GM19395 (cell line): ENCODE measurements at regions not wholly inside any gene's neighbourhood (a gene's known extent, or its start where the extent isn't known, plus 50 kb on each side); places are given as distances from the start of the nearest gene placed in this dataset.

Experiments used
- ATAC-seq: cut with Tn5 transposase; IDR thresholded peaks from one replicate; pipeline ENCODE4 v1.9.1; 2021; ENCODE audit warnings: mild to moderate bottlenecking, moderate library complexity; ENCODE audit not compliant: unreplicated experiment

DNA sequence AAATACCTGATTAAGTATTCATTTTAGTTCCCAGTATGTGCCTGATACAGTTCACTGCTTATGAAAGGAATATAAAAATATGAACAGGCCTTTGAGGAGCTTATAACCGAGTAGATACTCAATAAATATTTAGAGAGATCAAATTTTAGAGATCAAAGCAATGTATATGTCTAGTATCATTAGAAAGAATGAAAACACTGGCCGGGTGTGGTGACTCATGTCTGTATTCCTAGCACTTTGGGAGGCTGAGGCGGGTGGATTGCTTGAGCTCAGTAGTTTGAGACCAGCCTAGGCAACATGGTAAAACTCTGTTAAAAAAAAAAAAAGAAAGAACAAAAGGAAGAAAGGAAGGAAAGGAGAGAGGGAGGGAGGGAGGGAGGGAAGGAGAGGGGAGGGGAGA lies 113.2 kb upstream of the EEA1 start:
- no peak for ATAC-seq

DNA sequence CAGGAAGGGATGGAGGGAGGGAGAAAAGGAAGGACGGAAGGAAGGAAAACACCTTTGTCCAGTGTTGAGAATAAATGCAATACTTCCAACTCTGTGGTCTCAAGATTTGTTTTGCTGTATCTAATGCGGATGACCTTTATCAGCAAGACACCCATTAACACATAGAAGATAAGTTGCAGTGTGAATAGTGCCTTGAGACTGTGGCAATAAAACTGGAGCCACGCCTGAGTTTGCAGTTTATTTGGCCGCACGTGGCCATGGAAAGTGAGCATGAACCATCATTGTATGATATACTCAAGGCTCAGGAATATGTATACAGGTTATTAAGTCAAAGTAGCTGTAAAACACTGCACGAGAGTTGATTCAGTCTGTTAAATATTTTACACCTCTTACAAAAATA lies 113.6 kb upstream of the EEA1 start:
- ATAC-seq = no peak

DNA sequence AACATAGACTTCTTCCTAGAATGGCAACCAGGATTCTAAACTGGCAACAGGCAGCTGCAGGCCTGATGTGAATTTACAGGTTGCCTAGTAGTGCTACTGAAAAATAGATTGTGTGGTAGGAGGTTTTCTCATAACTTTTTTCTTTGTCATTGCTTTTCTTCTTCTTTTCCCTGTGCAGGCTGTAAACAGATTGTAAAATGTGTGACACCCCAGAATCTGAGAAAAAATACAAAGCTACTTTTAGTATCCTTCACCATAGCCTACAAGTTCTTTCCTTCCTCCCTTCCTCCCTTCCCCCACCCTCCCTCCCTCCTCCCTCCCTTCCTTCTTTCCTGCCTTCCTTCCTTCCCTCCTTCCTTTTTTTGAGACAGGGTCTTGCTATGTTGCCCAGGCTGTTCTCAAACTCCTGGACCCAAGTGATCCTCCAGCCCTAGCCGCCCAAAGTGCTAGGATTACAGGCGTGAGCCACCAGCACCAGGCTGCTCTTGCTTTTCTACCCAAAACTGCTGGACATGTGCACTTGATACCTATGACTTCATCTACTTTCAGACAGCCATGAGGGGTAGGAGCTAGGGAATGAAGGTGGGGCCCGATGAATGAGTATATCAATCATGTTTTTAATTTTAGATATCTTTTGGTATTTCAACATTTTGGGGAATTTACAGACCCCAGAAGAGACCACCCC lies 114.2 kb upstream of the EEA1 start:
- ATAC-seq = no peak

DNA sequence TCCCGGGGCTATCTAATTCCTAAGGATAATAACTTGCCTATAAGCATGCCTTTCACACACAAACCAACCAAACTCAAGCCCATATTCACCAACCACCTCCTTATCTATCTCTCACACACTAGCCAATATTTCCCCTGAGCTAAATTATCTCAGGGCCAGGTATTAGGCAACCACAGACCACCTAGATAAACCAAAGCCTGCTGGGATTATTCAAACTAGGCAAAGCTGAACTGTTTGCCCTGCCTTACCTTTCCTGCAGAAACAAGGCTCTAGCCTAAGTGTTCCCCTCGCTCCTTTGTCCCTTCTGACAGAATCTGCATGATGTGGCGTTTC lies 114.7 kb upstream of the EEA1 start:
- ATAC-seq = no peak

DNA sequence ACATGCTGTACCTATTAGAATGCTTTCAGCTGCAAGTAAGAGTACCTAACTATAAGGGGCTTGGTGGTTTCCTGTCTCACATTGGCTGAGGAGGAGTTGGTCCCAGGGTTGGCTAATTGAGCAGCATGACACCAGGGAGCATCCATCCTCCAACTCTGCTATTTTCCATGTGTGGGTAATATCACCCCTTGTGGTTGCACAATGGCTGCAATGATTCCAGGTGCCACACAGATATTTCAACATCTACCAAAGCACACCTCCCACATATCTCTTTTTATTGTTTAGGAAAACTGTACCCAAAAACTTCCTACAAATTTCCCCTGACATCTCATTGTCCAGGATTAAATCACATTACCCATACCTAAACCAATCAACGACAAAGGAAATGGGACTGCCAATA lies 118.0 kb upstream of the EEA1 start:
- ATAC-seq = no peak

DNA sequence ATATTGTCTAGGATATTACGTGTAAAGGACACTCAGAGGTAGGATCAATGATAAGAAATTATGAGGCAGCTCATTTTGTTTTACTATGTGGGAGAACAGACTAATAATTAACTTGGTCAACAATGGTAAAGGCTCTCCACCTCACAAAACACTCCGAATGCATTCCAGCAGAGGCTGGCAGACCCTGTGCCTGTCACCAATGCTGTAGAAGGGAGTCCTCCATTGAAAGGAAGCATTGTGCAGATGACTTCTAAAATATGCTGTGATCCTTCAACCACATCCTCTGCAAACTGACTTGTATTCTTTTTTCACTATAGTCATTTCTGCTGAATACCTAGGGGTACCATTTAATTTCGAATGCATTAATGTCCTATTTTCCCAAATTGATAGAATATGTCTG lies 119.6 kb upstream of the EEA1 start:
- no peak for ATAC-seq

DNA sequence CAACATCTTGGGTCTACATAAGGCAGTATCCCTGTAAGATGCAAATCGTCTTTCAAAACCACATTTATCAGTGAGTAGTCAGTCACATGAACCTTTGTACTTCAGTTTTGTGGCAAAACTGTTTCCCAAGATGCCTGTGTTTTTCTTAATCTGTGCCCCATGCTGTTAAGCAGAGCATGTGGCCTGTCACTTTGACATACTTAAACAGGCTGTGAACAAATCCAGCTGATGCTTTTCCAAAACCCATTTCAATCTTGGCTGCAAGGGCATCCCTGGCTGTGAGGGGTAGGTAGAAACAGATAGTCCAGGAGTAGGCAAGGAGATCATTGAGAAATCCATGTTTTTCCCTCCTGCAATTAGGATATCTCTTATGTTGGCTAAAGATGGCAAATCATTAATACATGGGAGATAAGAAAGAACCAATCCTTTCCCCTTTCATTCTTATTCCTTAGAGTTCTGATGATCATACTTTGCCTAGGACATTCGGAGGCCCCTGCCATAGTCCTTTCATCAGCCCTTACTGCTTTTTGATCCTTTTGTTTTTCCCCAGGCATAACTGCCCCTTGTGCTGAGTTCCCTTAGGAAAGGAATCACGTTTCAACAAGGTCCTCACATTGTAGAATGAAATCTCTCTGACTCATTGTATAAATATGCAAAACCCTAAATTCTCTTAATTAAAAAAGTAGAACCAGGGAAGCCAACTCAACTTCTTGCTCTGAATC lies 121.1 kb upstream of the EEA1 start:
- ATAC-seq = no peak

DNA sequence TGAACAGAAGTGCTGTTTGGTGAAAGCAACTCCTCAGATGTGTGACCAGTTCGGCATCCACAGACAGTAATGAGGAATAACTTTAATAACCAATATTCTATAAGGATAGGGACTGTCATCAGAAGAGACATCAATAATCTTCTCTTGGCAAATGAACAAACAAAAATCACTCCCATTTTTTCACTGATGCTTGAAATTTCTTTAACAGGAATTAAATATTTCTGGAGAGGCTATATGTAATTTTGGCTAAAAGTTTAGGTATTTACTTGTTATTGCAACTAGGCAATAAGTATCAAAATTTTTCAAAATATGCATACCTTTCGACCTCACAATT lies 121.6 kb upstream of the EEA1 start:
- ATAC-seq = no peak

DNA sequence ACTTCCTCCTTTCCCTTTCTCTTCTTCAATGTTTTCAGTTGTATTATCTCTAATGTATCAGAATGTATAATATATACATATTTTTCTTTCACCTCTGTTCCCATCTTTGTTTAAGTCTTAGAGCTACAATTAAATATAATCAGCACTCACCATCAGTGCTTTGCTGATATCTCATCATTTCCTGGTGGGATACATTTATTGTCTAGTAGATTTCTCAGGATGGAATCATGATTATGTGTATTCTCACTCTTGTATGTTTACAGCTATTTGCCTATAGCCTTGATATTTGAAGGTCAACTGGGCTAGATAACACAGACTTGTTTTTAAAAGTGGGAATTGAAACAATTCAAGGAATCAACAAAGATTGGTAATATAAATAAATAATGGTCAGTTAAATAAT lies 124.9 kb upstream of the EEA1 start:
- no peak for ATAC-seq

DNA sequence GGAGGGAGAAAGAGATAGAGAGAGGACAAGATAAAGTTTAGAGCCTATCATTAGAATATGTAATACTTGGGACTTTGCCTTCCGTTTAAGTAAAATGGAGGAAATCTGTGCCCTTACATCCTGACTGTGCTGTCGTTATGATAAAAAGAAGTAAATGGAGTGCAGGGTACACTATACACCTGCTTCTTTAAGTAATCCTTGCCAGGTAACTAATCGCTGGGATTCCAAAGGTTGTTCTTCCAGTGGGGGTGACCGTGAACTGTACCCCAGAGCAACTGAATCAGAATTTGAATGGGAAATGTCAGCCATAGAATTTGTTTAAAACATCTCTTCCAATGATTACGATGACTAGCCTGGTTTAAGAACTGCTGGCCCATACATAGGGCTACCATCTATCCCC lies 126.1 kb upstream of the EEA1 start:
- ATAC-seq = no peak

DNA sequence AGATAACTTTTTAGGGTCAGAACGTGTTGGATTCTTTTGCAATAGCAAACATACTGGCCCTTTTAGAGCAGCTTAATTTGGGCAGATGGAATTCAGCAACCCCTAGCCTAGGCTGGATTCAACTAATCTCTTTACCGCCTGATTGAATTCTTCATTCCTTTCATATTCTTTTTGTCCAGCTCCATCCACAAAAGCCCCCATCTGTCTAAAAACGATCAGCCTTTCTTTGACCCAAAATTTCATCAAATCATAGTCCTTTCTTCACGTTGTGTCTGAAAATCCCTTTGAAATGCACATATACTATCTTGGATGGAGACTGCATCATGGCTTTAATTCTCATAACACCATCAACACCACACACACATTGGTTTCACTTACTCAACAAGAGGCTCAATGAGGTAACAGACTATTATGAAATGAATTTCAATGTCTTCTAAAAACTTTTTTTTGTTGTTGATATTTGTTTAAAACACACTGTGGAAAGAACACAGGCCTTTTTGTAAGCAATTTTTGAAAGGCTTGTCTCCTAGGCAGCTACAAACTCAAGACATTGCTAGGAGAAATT lies 128.0 kb upstream of the EEA1 start:
- no peak for ATAC-seq

DNA sequence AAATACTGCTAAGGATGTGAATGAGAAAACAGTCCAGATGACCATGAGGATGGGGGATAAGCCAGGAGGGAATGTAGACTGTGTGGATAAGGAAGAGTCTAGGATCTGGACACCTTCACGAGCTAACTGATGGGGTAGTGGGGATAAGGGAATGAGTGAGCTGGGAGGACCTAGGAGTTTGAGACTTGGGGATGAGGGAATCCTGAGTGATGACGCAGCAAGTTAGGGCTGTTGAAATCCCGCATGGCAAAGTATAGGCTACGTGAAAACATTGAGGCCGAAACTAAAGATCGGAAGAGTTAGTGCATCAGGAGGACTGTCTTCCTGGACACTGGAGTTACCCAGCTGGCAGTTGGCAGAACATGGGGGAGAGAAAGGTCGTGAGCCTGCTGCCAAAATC lies 129.2 kb upstream of the EEA1 start:
- ATAC-seq = no peak

DNA sequence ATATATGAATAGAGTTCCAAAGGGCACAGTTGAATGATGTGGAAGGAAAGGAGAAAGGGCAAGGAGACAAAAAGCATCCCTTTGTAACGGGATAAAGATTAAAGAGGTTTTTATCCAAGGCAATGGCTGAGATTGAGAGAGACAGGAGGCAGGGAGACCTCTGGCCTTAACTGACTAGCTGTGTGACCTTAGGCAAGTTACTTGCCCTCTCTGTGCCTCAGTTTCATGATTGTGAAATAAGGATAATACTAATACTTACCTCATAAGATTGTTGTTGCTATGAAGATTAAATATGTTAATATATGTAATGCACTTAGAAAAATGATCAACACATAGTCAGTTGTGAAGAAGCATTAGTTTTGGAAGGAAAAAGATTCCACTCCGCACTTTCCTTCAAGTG lies 130.2 kb upstream of the EEA1 start:
- no peak for ATAC-seq

DNA sequence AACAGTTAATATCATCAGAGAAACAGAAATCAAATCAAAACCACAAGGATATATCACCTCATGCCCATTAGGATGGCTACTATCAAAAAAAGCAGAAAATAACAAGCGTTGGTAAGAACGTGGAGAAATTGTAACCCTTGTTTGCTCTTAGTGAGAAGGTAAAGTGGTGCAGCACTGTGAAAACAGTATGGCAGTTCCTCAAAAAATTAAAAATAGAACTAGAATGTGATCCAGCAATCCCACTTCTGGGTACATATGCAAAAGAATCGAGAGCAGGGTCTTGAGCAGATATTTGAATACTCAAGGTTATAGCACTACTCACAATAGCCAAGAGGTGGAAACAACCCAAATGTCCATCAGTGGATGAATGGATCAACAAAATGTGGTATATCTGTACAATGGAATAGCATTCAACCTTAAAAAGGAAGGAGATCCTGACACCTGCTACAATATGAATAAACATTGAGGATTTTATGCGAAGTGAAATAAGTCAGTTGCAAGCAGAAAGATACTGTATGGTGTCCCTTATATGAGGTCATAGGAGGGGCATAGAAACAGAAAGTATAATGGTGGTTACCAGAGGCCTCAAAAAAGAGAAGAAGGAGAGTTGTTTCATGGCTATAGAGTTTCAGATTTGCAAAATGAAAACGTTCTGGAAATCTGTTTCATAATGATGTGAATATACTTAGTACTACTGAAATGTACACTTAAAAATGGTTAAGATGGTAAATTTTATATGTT lies 131.0 kb upstream of the EEA1 start:
- ATAC-seq = peak; percentile 99

DNA sequence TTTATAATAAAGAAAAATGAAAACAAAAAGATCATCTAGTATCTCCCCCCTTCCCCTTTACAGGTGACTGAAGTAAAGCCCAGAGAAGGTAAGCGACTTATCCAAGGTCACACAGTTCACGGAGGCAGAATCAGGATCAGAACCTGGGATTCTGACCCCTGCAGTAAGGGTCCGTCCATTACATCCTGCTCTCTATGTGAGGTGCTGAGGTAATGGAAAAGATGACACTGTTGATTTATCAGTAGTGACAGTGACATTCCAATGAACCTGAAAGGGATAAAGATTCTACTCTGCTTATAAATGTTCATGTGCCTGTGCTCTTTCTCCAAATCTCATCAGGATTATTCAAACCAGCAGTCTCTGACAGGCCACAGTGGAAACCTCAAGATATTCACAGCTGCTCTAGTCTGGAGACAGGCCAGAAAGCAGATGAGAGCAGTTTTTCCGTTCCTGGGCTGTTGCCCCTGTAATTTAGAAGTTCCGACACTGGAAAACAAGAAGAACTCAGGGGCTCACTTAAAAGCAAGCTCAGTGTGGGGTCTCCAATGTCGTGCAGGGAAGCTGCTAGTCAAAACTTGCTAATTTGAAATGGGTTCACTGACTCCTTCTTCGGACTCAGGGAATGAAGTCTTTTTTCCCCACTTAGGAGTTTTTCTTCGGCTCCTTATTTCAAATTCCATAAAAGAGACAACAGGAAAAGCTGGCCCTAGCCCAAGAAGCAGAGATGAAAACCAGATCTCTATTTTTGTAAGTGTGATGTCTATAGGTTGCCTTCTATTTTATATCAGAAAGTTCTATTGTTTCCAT lies 131.8 kb upstream of the EEA1 start:
- peak; percentile 49 for ATAC-seq

DNA sequence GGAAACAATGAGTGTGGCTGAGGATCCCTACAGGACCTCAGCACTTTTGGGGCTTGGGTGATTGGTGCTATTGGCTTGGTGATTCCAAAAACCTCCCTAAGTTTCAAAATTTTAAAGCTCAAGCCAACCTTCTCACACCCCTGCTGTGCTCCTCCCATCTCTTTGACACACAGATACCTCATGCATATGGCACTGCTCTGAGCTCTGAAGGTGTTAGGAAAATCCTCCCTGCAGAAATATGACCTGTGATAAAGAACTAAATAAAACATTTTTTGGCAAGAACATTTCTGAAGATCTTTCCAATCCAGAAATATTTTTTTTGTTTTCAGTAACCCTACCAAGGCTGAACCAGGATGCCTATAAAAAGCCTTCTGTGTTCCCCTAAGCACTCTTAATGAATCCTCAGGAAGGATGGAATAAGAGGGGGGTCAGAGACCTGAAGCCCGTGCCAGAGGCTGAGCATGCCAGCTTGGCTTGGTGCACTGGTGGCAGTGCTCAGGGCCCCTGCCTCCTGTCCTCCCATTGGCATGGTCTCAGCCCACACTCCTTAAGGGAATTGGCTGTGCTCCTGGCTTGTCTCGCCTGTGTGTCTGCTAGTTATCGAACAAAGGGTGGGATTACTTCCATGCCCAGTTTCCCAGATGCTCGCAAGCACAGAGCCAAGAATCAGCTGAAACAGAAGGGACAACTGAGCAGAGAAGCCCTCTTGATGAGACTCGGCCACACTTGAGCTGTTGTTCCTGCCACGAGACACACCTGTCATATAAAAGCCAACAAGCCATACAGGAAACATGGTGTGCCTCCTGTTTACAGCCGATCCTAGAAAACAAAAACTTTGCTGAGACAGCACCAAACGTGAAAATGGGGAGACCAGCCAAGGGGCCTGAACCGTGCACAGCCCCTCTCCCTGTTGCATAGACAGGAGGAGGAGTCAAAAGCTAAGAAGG lies 132.7 kb upstream of the EEA1 start:
- ATAC-seq = no peak

DNA sequence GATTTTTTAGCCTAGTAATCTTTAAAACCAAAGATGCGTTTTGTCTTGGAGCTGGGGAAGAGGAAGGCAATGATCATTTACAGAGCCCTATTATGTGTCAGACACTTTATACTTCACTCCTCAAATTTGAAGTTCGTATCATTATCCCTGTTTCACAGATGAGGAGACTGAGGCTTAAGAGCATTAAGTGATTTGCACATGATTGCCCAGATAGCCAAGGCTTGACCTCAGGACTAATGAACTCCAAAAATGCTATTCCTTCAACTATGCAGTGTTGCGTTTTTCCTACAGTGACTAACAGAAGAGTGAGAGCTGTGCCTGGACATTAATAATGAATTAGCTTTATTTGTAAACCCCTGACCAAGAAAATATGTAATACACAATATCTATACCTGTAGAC lies 136.8 kb upstream of the EEA1 start:
- ATAC-seq = no peak

DNA sequence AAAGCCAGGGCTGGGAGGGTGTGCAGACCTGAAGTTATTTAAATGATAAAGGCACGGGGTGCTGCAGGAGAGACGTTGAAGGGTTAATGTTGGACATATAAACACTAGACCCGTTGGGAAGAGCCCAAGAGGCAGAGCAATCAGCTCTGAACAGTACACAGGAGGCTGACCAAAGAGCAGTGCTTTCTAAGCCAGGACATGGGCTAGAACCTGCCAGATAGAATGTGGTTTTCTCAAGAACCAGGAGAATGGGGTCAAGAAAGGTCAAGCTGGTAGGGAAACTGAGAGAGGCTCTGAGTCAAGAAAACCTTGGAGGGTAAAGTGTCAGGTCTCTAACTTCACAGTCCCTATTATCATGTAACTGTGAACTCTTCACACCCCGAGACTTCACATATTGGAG lies 143.2 kb upstream of the EEA1 start:
- no peak for ATAC-seq

DNA sequence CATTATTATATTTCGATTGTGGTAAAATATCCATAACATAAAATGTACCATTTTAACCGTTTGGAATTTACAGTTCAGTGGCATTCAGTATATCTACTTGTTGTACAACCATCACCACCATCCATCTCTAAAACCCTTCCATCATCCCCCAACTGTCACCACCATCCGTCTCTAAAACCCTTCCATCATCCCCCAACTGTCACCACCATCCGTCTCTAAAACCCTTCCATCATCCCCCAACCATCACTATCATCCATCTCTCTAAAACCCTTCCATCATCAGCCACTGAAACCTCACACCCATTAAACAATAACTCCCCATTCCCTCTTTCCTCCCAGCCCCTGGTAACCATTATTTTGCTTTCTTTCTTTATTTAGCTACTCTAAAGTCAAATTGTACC lies 144.2 kb upstream of the EEA1 start:
- no peak for ATAC-seq

DNA sequence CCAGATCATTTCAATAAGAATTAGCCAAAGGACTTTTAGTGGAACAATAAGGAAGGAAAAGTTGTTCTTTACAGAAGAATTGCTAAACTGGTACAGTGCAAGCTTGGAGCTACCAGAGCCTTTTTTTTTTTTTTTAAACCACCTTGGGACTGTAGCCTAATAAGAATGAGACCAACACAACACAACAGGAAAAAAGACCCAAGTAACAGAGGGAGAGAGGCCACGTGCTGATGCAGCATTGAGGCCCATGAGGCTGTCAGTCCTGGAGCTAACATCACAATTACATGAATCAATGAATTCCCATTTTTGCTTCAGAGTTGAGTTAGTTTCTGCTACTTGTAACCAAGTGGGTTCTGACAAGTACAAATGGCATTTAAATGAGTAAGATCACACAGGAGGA lies 149.0 kb upstream of the EEA1 start:
- no peak for ATAC-seq
